GM12873 (cell line): ENCODE measurements at regions not wholly inside any gene's neighbourhood (a gene's known extent, or its start where the extent isn't known, plus 50 kb on each side); places are given as distances from the start of the nearest gene placed in this dataset.

ENCODE experiments used
- TF ChIP-seq, protein P1 (sequence below): IDR thresholded peaks from 2 replicates; pipeline ENCODE4 v1.5.1; 2012; ENCODE audit warnings: low read depth, mild to moderate bottlenecking, moderate library complexity, low read length, control low read depth; ENCODE audit not compliant: insufficient read depth; ENCODE audit errors: missing control alignments

DNA sequence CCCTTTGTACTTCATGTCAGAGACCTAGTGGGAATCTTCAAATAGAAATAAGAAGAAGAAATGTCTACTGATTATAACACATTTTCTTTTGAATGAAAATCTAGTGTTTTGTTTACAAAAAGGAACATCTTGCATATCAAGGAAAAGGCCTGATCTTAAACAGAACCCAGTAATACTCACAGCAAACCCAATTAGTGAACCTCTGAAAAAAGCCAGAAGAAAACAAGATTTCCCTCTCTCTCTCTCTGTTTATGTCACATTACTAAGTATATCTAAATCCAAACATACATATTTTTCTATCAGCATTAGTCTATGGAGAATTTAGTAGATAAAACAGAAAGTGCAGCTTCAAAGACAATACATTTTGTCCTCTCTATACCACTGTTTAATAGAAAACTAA, 457.9 kb downstream of the NR2F1-AS1 start:
- TF ChIP-seq, protein P1, sequence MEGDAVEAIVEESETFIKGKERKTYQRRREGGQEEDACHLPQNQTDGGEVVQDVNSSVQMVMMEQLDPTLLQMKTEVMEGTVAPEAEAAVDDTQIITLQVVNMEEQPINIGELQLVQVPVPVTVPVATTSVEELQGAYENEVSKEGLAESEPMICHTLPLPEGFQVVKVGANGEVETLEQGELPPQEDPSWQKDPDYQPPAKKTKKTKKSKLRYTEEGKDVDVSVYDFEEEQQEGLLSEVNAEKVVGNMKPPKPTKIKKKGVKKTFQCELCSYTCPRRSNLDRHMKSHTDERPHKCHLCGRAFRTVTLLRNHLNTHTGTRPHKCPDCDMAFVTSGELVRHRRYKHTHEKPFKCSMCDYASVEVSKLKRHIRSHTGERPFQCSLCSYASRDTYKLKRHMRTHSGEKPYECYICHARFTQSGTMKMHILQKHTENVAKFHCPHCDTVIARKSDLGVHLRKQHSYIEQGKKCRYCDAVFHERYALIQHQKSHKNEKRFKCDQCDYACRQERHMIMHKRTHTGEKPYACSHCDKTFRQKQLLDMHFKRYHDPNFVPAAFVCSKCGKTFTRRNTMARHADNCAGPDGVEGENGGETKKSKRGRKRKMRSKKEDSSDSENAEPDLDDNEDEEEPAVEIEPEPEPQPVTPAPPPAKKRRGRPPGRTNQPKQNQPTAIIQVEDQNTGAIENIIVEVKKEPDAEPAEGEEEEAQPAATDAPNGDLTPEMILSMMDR: no peak

DNA sequence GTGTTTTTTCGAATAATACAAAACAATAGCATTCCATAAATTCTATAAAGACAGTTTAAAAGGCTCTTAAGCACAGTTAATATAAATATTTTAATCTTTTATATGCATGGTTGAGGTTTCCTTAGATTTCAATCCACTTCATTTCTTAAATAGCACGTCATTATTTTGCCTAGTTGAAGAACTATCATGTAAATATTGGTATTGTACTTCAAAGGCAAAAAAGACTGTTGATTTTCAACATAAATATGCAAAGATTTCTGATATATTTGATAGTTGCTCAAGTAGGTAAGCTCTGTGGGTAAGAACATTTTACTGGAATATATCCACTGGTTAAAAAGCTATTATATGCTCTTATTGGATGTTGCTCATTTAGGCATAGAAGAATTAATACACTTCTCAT, 458.6 kb downstream of the NR2F1-AS1 start:
- TF ChIP-seq, protein P1: no peak

DNA sequence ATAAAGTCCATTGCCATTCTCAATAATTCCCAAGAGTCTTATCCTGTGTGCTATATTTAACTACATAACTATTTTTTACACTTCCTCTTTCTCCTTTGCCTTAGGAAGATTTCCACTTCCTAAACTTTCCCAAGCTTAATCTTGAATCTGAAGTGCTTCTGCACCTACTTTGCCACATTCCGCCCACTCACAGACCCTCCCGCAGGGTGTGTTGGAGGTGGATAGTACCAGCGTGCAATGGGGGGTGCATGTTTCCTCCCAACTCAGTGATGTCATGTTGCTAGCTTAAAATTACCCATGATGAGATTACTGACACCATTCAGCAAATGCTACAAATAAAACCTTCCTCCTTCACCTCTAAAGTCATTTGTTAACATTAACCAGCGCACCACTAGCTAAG, 460.2 kb downstream of the NR2F1-AS1 start:
- TF ChIP-seq, protein P1: no peak

DNA sequence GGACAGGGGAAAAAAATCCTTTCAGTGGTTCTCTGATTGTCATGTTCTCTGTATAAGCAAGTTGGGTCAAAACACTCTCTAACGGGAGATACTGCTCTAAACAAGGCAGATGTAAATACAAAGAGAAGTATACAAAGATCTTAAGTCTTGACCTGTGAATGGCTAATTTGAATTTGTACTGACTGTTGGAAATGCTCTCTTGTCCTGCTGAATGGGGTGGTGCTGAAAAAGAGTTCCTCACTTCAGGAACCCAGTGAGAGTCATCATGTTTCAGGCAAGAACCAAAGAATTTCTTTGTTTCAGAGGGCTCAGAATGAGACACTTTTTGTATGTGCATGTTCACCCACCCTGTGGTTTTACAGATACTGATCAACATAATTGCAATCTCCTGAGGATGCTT, 461.0 kb downstream of the NR2F1-AS1 start:
- TF ChIP-seq, protein P1: no peak

DNA sequence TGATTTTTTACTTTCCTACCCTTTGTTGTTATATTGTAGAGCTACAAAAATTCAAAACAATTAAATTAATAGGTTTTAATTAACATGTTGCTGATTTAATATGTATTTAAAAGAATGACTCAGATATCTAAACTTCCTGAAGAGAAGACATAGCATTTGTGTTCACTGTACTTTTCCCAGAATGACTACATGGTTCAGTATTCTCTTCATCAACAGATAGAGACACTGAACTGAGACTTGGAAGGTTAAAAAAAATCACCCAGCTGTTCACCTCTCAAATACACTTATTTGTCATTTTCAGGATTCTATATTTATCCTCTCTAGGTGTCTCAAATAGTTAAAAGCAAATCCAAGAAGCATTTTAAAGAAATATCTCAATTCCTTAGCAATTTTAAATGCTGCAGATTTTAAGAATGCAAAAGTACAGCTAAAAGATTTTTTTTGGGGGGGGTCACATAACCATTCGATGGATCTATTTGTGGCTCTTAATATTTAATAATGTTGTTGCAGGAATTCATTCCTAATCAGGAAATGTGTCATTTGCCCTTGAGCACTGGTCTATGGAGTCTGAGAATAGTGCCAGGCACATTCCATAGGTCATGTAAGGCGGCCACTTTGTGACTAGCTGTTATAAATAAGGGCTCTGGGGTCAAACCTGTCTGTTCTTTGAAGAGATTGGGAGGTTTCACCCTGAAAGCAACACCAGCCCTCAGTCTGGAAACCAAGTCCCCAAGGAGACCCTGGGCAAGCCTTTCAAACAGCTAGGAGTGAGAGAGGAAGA, 463.1 kb downstream of the NR2F1-AS1 start:
- TF ChIP-seq, protein P1: no peak

DNA sequence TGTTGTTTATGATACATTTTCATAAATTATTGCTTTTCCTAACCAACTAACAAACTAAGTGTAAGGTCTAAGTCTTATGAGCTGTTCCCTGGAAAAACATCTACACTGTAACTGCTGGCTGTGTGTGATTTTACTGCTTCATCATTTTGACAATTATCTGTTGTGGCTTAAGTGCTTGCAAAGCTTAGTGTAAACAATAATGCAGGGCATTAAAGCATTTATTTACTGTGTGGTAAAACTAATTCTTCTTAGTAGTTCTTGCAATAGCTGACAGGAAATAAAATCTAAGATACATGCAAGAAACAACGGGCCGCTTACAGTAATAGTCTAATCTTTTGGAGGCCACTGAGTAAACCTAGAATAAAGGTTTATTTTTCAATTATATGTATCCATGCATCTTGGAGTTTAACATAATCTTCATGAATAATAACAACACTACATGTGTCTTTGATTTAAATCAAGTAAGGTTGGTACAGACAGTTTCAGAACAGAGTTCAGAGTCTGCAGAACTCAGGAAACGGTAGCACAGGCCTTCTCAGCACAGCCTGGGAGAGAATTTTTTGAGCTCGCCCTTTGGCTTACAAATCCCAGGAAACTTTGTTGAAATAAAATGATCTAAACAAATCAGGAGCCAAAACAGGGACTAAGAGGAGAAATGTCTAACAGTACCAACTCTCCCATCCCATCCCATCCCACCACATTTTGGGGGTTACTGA, 473.1 kb downstream of the NR2F1-AS1 start:
- TF ChIP-seq, protein P1: no peak

DNA sequence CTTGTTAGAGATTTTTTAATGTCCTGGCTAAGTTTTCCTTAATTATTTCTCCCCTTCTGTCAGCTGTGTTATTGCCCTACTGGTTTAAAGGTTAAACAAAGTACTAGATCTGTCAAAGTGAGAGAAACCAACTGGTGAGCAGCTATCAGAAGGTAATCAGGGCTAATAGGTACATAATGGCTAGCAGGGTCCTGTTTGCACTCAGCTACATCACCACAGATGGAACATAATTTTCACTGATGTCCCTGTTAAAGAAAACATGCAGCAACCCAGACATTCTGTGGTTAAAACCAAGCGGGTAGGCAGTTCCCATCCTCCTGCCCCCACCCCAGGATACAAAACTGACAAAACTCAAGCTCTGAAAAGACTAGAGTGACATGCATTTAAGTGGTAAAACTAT, 473.9 kb downstream of the NR2F1-AS1 start:
- TF ChIP-seq, protein P1: no peak
